ENCODE measurements at regions not wholly inside any gene's neighbourhood (a gene's known extent, or its start where the extent isn't known, plus 50 kb on each side); places are given as distances from the start of the nearest gene placed in this dataset.

DNA sequence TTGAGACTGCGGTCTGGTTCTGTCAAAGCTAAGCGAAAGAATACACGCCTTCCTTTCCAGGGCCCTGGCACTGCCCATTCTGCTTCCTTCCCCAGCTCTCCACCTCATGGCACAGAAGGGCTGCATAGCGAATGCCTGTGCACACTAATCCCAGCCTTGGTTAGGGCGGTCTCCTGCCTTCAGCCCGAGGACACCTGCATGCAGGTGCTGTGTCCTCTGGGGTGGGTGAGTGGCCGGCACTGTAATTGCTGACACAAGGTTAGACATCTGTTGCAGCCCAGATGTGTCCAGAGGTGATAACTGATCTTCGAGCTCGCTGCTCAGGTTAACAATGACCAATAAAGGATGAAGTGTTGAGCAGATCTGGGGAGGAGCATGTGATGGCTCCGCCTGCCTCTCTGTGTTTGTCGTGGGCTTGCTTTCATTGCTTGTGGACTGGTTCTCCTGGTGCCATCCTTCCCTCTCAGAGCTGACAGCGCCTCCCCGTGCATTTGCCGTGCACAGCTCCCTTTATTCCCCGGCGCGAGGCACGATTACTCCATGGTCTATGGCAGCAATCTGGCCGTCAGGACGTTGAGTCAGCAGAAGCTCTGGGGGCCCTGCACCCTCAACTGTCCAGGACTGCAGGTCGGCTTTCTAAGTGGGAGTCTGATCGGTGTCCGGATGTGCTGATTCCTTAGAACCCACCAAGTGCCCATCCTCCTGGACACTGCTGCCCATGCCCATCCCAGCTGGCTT lies 1088.2 kb downstream of the BRD1 start:
- Histone ChIP-seq H3K4me3 (no peak overlapping the region), H3K27me3 (ENCODE audit: insufficient read depth) (no peaks in the 10 kb centered on the region), H3K9me2 (ENCODE audit: insufficient read depth) (no peaks in the 10 kb centered on the region), H2AFZ (no peak overlapping the region), H3K79me2 (replicated peaks; ENCODE audit: insufficient read depth) (no peaks in the 10 kb centered on the region), H3K36me3 (ENCODE audit: insufficient read depth) (no peaks in the 10 kb centered on the region), H3K4me2 (no peak overlapping the region), H4K20me1 (replicated peaks; ENCODE audit: insufficient read depth) (no peaks in the 10 kb centered on the region), H3K27ac (ENCODE audit: low read depth) (no peak overlapping the region), H3F3A (replicated peaks; ENCODE audit: low read depth) (no peaks in the 10 kb centered on the region), H3K4me1 (ENCODE audit: insufficient read depth) (no peaks in the 10 kb centered on the region)
- Mint-ChIP-seq H3K9me3 (peaks cover 5% of the 10 kb centered on the region; the same call in 1 of the 3 replicates), H3K36me3 (ENCODE audit: low read depth) (peaks cover 5% of the 10 kb centered on the region; the same call in 1 of the 3 replicates), H3K4me1 (no peaks in the 10 kb centered on the region), H3K27ac (no peak overlapping the region), H3K4me3 (no peak overlapping the region), H3K27me3 (ENCODE audit: insufficient read depth, low read depth, poor library complexity) (peaks cover 4% of the 10 kb centered on the region)
- DNase-seq (ENCODE audit: low spot score): no peak
- ATAC-seq: no peak
- TF ChIP-seq POLR2AphosphoS5 (IDR thresholded peaks at IDR 0.05; ENCODE audit: low read depth) (no peak), JUNB (IDR thresholded peaks at IDR 0.05; ENCODE audit: unreplicated experiment) (no peak), ZNF114 (CRISPR knock-in tag; IDR thresholded peaks at IDR 0.05) (no peak), EZH2phosphoT487 (IDR thresholded peaks at IDR 0.05; ENCODE audit: unreplicated experiment) (no peak)
- TF ChIP-seq, protein P1, sequence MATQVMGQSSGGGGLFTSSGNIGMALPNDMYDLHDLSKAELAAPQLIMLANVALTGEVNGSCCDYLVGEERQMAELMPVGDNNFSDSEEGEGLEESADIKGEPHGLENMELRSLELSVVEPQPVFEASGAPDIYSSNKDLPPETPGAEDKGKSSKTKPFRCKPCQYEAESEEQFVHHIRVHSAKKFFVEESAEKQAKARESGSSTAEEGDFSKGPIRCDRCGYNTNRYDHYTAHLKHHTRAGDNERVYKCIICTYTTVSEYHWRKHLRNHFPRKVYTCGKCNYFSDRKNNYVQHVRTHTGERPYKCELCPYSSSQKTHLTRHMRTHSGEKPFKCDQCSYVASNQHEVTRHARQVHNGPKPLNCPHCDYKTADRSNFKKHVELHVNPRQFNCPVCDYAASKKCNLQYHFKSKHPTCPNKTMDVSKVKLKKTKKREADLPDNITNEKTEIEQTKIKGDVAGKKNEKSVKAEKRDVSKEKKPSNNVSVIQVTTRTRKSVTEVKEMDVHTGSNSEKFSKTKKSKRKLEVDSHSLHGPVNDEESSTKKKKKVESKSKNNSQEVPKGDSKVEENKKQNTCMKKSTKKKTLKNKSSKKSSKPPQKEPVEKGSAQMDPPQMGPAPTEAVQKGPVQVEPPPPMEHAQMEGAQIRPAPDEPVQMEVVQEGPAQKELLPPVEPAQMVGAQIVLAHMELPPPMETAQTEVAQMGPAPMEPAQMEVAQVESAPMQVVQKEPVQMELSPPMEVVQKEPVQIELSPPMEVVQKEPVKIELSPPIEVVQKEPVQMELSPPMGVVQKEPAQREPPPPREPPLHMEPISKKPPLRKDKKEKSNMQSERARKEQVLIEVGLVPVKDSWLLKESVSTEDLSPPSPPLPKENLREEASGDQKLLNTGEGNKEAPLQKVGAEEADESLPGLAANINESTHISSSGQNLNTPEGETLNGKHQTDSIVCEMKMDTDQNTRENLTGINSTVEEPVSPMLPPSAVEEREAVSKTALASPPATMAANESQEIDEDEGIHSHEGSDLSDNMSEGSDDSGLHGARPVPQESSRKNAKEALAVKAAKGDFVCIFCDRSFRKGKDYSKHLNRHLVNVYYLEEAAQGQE (IDR thresholded peaks at IDR 0.05; ENCODE audit: unreplicated experiment): no peak
- TF ChIP-seq, protein P2, sequence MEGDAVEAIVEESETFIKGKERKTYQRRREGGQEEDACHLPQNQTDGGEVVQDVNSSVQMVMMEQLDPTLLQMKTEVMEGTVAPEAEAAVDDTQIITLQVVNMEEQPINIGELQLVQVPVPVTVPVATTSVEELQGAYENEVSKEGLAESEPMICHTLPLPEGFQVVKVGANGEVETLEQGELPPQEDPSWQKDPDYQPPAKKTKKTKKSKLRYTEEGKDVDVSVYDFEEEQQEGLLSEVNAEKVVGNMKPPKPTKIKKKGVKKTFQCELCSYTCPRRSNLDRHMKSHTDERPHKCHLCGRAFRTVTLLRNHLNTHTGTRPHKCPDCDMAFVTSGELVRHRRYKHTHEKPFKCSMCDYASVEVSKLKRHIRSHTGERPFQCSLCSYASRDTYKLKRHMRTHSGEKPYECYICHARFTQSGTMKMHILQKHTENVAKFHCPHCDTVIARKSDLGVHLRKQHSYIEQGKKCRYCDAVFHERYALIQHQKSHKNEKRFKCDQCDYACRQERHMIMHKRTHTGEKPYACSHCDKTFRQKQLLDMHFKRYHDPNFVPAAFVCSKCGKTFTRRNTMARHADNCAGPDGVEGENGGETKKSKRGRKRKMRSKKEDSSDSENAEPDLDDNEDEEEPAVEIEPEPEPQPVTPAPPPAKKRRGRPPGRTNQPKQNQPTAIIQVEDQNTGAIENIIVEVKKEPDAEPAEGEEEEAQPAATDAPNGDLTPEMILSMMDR (conservative IDR thresholded peaks at IDR 0.05; ENCODE audit: low read depth in 2 of 2): no peak

DNA sequence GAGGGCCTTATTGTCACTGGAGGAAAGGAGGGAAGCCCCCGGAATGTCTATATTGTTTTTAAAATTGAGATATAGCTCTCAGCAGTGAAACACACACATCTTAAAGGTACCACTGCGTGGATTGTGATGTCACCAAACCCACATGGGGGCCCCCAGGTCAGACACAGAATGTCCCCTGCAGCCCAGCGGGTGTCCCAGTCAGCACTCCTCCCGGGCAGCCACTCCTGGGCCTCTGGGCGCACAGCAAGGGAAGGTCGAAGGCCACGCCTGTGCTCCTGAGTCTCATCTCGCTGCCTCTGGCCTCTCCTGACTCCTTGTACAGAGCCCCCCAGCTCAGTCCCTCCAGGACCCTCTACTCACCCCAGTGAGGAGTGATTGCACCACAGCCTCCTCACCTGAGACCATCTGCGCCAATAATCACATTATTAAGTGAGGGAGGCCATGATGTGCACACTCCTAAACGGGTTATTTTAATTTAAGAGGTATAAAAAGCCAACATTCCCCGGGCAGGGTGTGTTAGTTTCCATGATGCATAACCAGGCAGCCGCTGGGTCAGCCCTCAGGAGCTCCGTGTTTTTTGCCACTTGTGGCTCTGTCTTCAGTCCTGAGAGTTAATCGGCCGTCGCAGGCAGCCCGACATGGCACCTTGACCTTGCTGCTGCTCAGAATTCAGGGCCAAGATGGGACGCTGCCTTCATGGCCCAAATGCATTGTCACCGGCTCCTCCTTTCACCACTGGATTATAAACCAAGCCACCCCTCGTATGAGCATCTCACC lies 1089.3 kb downstream of the BRD1 start:
- H2AFZ ChIP-seq: no peak overlapping the region
- no peak overlapping the region for H3K4me3 ChIP-seq
- no peaks in the 10 kb centered on the region for H3K27me3 ChIP-seq (ENCODE audit: insufficient read depth)
- H3K4me2 ChIP-seq: no peak overlapping the region
- ATAC-seq: no peak
- Mint-ChIP-seq H3K4me1 (no peaks in the 10 kb centered on the region), H3K27me3 (ENCODE audit: insufficient read depth, low read depth, poor library complexity) (peaks cover 4% of the 10 kb centered on the region), H3K4me3 (no peak overlapping the region; the same call in 2 of the 3 replicates), H3K27ac (no peak overlapping the region), H3K9me3 (peaks cover 5% of the 10 kb centered on the region; the same call in 1 of the 3 replicates), H3K36me3 (ENCODE audit: low read depth) (peaks cover 10% of the 10 kb centered on the region; the same call in 1 of the 3 replicates)
- no peaks in the 10 kb centered on the region for H3K79me2 ChIP-seq (replicated peaks; ENCODE audit: insufficient read depth)
- no peak overlapping the region for H3K27ac ChIP-seq (ENCODE audit: low read depth)
- no peaks in the 10 kb centered on the region for H3F3A ChIP-seq (replicated peaks; ENCODE audit: low read depth)
- H3K36me3 ChIP-seq (ENCODE audit: insufficient read depth): no peaks in the 10 kb centered on the region
- no peak for DNase-seq (ENCODE audit: low spot score)
- H4K20me1 ChIP-seq (replicated peaks; ENCODE audit: insufficient read depth): no peaks in the 10 kb centered on the region
- H3K4me1 ChIP-seq (ENCODE audit: insufficient read depth): no peaks in the 10 kb centered on the region
- no peaks in the 10 kb centered on the region for H3K9me2 ChIP-seq (ENCODE audit: insufficient read depth)
- no peak for TF ChIP-seq ZNF114 (CRISPR knock-in tag; IDR thresholded peaks at IDR 0.05)
- TF ChIP-seq, protein P1 (IDR thresholded peaks at IDR 0.05; ENCODE audit: unreplicated experiment): no peak
- TF ChIP-seq NANOG (IDR thresholded peaks at IDR 0.05; ENCODE audit: borderline replicate concordance): no peak

All from GM23338 (cell line).